Activated naive CD4-positive, alpha-beta T cell treated with anti-CD3 and anti-CD28 coated beads, Interleukin-2, amount 50 U/mL, for 24 hours (primary cell): ENCODE measurements at regions not wholly inside any gene's neighbourhood (a gene's known extent, or its start where the extent isn't known, plus 50 kb on each side); places are given as distances from the start of the nearest gene placed in this dataset.

ENCODE experiments used
- H3K27ac Mint-ChIP-seq: one replicate; pipeline ENCODE4 v1.8.0; 2021; ENCODE audit warnings: mild to moderate bottlenecking, mixed read lengths
- H3K27me3 Mint-ChIP-seq: one replicate; pipeline ENCODE4 v1.8.0; 2021; ENCODE audit warnings: mixed read lengths
- H3K36me3 Mint-ChIP-seq: one replicate; pipeline ENCODE4 v1.8.0; 2021; ENCODE audit warnings: mixed read lengths
- H3K4me1 Mint-ChIP-seq: one replicate; pipeline ENCODE4 v1.8.0; 2021; ENCODE audit warnings: mixed read lengths
- H3K4me3 Mint-ChIP-seq: one replicate; pipeline ENCODE4 v1.8.0; 2021; ENCODE audit warnings: mild to moderate bottlenecking, mixed read lengths
- H3K9me3 Mint-ChIP-seq: one replicate; pipeline ENCODE4 v1.8.0; 2021; ENCODE audit warnings: mixed read lengths

DNA sequence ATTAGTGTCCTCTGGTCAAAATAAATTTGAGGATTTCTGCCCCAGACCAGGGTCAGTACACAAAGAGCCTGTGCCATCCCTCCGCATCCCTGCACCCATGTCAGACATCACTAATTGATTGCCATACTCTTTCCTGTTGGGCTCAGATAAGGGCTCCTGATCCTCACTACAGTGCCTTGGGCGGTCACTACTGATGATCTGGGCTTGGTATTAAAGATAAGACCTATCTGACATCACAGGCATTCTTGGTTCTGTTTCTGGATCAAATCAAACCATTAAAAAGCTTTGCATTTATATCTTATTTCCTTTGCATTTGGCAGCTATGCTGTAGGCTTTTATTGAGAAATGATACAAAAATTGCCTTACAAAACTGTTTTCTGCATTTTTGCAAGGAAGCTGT is 103.5 kb upstream of the TENM4 start:
- H3K27ac Mint-ChIP-seq, result no peak overlapping the region
- no peaks in the 10 kb centered on the region for H3K4me1 Mint-ChIP-seq
- no peaks in the 10 kb centered on the region for H3K36me3 Mint-ChIP-seq
- no peaks in the 10 kb centered on the region for H3K9me3 Mint-ChIP-seq
- H3K27me3 Mint-ChIP-seq, result peaks cover 4% of the 10 kb centered on the region
- no peak overlapping the region for H3K4me3 Mint-ChIP-seq

GRCh38 chr11:79543101-79543500 is 102.3 kb upstream of the TENM4 start:
- H3K36me3 Mint-ChIP-seq, result no peaks in the 10 kb centered on the region
- H3K27ac Mint-ChIP-seq, result no peak overlapping the region
- no peaks in the 10 kb centered on the region for H3K4me1 Mint-ChIP-seq
- peaks cover 3% of the 10 kb centered on the region for H3K9me3 Mint-ChIP-seq
- H3K27me3 Mint-ChIP-seq, result peaks cover 4% of the 10 kb centered on the region
- H3K4me3 Mint-ChIP-seq, result no peak overlapping the region

DNA sequence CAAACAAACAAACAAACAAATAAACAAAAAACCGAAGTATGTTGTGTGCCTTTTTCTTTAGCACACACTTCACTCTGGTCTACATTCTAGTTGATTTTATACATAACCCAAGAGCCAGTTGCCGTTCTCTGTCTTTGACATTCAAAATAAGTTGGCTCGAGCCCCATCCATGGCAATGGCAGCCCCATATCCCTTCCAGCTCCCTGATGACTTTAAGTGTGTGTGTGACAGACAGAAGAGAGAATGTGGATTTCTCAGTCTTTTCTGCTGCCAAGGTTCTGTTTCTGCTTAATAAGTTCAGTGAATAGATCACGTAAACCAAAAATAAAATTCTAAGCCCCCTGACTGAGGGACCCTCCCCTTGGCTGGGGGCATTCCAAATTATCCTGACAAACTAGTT is 100.6 kb upstream of the TENM4 start:
- Mint-ChIP-seq H3K4me3 (no peak overlapping the region), H3K9me3 (peaks cover 3% of the 10 kb centered on the region), H3K27me3 (peaks cover 4% of the 10 kb centered on the region), H3K27ac (no peak overlapping the region), H3K36me3 (no peaks in the 10 kb centered on the region), H3K4me1 (no peaks in the 10 kb centered on the region)

GRCh38 chr11:79538775-79539174 is 97.9 kb upstream of the TENM4 start:
- H3K4me1 Mint-ChIP-seq, result no peaks in the 10 kb centered on the region
- no peak overlapping the region for H3K27ac Mint-ChIP-seq
- peaks cover 4% of the 10 kb centered on the region for H3K27me3 Mint-ChIP-seq
- H3K36me3 Mint-ChIP-seq, result no peaks in the 10 kb centered on the region
- H3K9me3 Mint-ChIP-seq, result peaks cover 3% of the 10 kb centered on the region
- H3K4me3 Mint-ChIP-seq, result no peak overlapping the region

- no peak overlapping the region for H3K27ac Mint-ChIP-seq
- peaks cover 3% of the 10 kb centered on the region for H3K9me3 Mint-ChIP-seq
- H3K36me3 Mint-ChIP-seq, result no peaks in the 10 kb centered on the region
- H3K4me1 Mint-ChIP-seq, result no peaks in the 10 kb centered on the region
- H3K4me3 Mint-ChIP-seq, result no peak overlapping the region
- no peaks in the 10 kb centered on the region for H3K27me3 Mint-ChIP-seq
These were observed 95.5 kb upstream of the TENM4 start for GRCh38 chr11:79536155-79536917.

GRCh38 chr11:79535606-79536005 is 94.8 kb upstream of the TENM4 start:
- no peaks in the 10 kb centered on the region for H3K27me3 Mint-ChIP-seq
- no peak overlapping the region for H3K27ac Mint-ChIP-seq
- no peaks in the 10 kb centered on the region for H3K36me3 Mint-ChIP-seq
- peaks cover 3% of the 10 kb centered on the region for H3K9me3 Mint-ChIP-seq
- H3K4me3 Mint-ChIP-seq, result no peak overlapping the region
- H3K4me1 Mint-ChIP-seq, result no peaks in the 10 kb centered on the region

DNA sequence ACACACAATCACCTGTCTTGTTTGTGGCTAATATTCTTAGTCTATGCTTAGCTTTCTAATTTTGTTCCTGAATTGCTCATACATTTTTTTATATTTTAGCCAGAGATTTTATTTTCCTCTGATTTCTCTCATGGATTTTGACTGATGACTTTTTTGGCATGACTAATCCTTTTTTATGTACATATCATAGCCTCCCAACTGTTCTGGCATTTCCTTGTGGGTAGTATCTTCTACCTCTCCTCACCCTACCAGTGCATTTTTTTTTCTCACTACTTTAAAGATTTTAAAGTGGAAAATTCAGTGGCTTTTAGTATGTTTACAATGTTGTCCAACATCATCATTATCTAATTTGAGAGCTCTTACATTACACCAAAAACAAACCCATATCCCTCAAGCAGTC is 84.4 kb upstream of the TENM4 start:
- no peak overlapping the region for H3K27ac Mint-ChIP-seq
- H3K4me3 Mint-ChIP-seq, result no peak overlapping the region
- H3K36me3 Mint-ChIP-seq, result no peaks in the 10 kb centered on the region
- no peaks in the 10 kb centered on the region for H3K27me3 Mint-ChIP-seq
- peaks cover 15% of the 10 kb centered on the region for H3K9me3 Mint-ChIP-seq
- no peaks in the 10 kb centered on the region for H3K4me1 Mint-ChIP-seq

GRCh38 chr11:79522626-79523025 is 81.8 kb upstream of the TENM4 start:
- Mint-ChIP-seq H3K4me1 (no peaks in the 10 kb centered on the region), H3K27ac (no peak overlapping the region), H3K4me3 (no peak overlapping the region), H3K27me3 (no peaks in the 10 kb centered on the region), H3K36me3 (no peaks in the 10 kb centered on the region), H3K9me3 (peaks cover 15% of the 10 kb centered on the region)

GRCh38 chr11:79520086-79520485 is 79.3 kb upstream of the TENM4 start:
- no peak overlapping the region for H3K4me3 Mint-ChIP-seq
- H3K9me3 Mint-ChIP-seq, result peaks cover 15% of the 10 kb centered on the region
- H3K27me3 Mint-ChIP-seq, result no peaks in the 10 kb centered on the region
- no peaks in the 10 kb centered on the region for H3K4me1 Mint-ChIP-seq
- no peak overlapping the region for H3K27ac Mint-ChIP-seq
- H3K36me3 Mint-ChIP-seq, result no peaks in the 10 kb centered on the region

DNA sequence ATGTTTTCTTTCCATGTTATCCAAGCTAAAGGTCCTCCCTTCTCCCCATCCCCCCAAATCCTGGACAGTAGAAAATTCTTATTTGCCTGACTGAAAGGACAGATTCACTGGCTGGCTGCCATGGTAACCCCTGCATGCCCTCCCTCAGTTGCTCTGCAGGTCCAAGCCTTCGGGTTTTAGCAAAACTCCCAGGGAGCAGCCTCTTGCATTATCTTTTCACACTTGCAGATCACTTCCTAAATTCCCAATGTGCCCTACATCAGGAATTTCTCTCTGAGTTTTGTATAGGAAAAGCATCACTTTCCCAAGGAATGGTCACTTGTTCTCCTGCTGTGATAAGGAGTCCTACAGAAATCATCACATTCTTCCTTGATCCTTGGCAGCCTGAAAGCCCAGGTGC is 75.0 kb upstream of the TENM4 start:
- H3K27ac Mint-ChIP-seq, result no peak overlapping the region
- no peaks in the 10 kb centered on the region for H3K4me1 Mint-ChIP-seq
- no peaks in the 10 kb centered on the region for H3K36me3 Mint-ChIP-seq

DNA sequence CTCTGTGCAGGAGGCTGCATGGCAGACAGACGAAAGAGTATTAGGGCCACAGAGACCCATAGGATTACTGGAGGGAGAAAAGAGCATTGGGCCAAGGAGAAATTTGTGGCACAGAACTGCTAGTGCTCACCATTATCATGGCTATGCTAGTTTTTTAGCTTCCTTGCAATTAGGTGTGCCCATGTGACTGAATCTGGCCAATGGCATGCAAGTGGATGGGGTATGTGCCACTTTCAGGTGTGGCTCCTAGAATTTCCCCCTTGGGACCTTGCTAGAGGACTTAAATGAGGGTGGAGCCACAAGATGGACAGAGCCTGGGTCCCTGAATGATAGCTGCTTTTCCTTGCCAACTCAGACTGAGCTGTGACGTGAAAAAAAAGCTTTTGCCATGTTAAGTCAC is 73.9 kb upstream of the TENM4 start:
- Mint-ChIP-seq H3K4me3 (no peak overlapping the region), H3K4me1 (no peaks in the 10 kb centered on the region), H3K27ac (no peak overlapping the region), H3K27me3 (no peaks in the 10 kb centered on the region), H3K9me3 (no peaks in the 10 kb centered on the region), H3K36me3 (no peaks in the 10 kb centered on the region)

More for the DNA sequence above, 75.0 kb upstream of the TENM4 start:
- Mint-ChIP-seq H3K27me3 (no peaks in the 10 kb centered on the region), H3K4me3 (no peak overlapping the region), H3K9me3 (no peaks in the 10 kb centered on the region)

DNA sequence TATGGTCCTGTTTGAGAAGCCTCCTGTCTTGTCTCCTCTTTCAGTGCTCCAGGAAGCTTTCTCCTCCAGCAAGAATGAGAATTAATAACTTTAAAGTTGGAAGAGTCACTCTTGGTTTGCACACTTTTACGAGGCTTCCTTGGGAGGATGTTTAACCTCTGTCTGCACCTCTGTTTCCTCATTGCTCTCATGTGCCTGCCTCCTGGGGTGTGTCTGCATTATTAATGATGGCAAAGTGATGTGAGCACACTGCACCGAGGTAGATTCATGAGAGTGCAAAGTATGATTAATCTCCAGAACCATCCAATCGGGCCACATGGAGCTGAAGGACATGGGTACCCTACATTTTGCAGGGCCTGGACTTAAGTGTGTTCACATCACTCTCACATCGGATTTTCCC is 73.5 kb upstream of the TENM4 start:
- no peaks in the 10 kb centered on the region for H3K36me3 Mint-ChIP-seq
- no peaks in the 10 kb centered on the region for H3K9me3 Mint-ChIP-seq
- H3K27ac Mint-ChIP-seq, result no peak overlapping the region
- H3K27me3 Mint-ChIP-seq, result peaks cover 1% of the 10 kb centered on the region
- H3K4me3 Mint-ChIP-seq, result no peak overlapping the region
- H3K4me1 Mint-ChIP-seq, result no peaks in the 10 kb centered on the region

DNA sequence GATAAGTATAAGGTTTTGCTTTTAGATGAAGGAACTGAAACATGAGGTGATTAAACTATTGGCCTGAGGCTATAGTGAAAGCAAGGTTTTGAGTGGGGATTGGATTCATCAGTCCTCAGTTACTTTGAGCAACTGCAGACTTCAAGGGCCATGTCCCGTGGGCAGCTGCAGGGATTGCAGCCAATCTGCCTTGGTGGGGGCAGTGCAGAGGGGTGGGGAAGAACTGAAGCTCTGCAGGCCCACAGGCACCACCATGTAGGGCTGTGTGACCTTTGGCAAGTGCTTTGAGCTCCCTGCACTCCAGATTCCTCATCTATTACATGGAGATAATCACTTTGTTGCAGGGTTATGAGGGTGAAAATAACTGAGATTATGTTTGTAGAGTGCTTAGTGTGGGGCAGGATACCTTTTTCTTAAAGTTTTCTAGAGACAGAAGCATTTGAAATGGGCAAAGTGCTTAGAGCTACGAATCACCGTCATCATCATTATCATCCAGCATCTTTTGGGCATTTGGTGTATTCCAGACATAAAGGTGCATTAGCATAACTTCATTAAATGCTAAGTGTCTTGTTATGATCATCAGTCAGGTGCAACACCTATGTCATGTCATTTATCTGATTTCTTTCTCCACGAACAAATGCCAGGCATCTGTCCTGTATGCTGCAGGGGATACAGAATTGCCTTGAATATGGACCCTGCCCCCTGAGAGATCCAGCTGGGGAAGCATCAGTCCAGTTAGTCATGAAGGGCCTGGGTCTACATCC is 72.1 kb upstream of the TENM4 start:
- no peak overlapping the region for H3K4me3 Mint-ChIP-seq
- H3K4me1 Mint-ChIP-seq, result no peaks in the 10 kb centered on the region
- H3K27me3 Mint-ChIP-seq, result peaks cover 1% of the 10 kb centered on the region
- no peaks in the 10 kb centered on the region for H3K36me3 Mint-ChIP-seq
- H3K9me3 Mint-ChIP-seq, result no peaks in the 10 kb centered on the region
- H3K27ac Mint-ChIP-seq, result no peak overlapping the region

DNA sequence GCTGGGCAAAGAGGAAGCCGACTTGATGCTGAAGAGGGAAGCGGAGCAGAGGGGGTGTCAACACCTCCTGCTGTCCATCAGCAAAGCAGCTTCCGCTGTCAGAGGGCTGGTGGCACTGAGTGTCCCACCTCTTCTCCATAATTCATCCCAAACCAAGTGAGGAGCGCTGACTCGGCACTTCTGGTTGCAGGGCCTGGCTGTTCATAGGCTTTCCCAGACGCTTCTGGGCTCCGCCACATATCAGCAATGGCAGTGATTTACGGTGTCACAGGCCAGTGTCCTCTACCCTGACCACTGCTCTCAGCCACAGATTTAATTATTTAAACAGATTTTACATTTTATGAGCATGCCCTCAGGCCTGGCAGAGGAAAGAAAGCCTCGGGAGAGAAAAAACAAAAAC is 70.1 kb upstream of the TENM4 start:
- no peak overlapping the region for H3K27ac Mint-ChIP-seq
- H3K4me1 Mint-ChIP-seq, result no peaks in the 10 kb centered on the region
- no peak overlapping the region for H3K4me3 Mint-ChIP-seq
- no peaks in the 10 kb centered on the region for H3K9me3 Mint-ChIP-seq
- no peaks in the 10 kb centered on the region for H3K36me3 Mint-ChIP-seq
- peaks cover 1% of the 10 kb centered on the region for H3K27me3 Mint-ChIP-seq

DNA sequence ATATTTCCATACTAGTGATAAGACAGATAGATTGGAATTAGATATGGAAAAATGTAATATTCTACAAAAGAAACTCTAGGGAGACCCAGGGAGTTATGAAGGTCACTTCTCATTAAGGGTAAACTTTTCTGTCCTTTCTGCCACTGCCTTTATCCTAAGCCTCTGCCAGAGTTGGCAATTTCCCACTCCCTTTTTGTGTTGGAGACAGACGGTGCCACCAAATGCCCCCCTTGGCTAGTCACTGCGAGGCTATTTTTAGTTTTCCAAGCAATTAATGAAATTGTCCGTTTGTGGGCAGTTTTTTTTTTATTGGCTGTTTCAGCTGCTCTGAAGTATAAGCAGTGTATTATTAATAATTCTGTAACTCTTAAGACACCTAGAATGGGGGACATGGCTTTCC is 67.6 kb upstream of the TENM4 start:
- no peaks in the 10 kb centered on the region for H3K4me1 Mint-ChIP-seq
- H3K27me3 Mint-ChIP-seq, result peaks cover 1% of the 10 kb centered on the region
- H3K27ac Mint-ChIP-seq, result no peak overlapping the region
- H3K9me3 Mint-ChIP-seq, result no peaks in the 10 kb centered on the region
- H3K36me3 Mint-ChIP-seq, result no peaks in the 10 kb centered on the region
- H3K4me3 Mint-ChIP-seq, result no peak overlapping the region

DNA sequence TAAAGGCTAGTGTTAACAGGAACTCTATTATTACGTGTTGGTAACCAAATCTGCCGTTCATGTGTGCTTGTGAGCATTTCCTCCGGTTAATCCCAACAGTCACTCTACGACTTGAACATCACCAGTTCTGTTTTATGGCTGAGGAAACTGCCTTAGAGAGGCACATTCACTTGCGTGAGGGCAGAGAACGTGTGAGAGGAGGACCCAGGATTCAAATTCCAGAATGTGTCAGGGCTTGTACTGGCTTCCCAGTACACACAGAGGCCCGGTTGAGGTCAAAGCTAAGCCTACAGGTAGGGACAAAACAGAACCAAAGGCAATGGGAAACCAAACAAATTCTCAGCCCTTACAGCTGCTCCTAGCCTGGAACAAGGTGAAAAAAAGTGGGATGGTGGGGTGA is 66.9 kb upstream of the TENM4 start:
- Mint-ChIP-seq H3K27me3 (peaks cover 1% of the 10 kb centered on the region), H3K9me3 (no peaks in the 10 kb centered on the region), H3K27ac (no peak overlapping the region), H3K36me3 (no peaks in the 10 kb centered on the region), H3K4me3 (no peak overlapping the region), H3K4me1 (no peaks in the 10 kb centered on the region)
